ENCODE measurements at regions not wholly inside any gene's neighbourhood (a gene's known extent, or its start where the extent isn't known, plus 50 kb on each side); places are given as distances from the start of the nearest gene placed in this dataset.

DNA sequence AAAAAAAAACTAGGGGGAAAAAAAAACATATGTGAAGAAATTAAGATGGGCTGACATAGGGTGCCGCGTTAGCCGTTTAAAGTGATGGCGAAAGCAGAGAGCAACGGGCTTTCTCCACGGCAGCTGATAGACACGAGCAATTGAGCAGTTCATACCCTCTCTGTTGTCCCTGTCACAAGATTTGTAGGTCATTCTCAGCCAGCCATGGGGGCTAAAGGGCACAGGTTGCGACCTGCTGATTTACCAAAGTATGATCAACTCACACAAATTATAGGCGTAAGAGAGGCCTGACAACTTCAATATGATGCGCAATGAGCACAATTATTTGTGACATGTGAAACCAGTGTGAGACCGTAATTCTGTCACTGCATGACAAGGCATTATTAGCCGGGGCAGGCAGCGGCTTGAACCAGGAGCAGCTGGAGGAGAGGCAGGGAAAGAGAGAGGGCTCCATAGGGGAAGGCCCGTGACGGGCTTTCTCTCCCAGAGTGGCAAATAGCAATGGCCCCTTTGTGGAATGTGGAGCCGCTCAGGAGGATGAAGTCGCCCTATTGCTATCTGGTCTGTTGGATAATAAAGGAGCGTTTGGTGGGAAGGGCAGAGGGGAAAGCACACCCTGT lies 195.1 kb upstream of the HABP2 start:
- H3K4me3 ChIP-seq (ENCODE audit: low read length): peak overlapping the region; percentile 20
- no peak overlapping the region for H2AFZ ChIP-seq (ENCODE audit: low read depth, low read length)
- H3K9ac ChIP-seq (ENCODE audit: low read length): no peak overlapping the region
- H4K20me1 ChIP-seq (ENCODE audit: insufficient read depth): no peaks in the 10 kb centered on the region
- H3K36me3 ChIP-seq (ENCODE audit: insufficient read depth, low read length): no peaks in the 10 kb centered on the region
- no peaks in the 10 kb centered on the region for H3F3A ChIP-seq (ENCODE audit: insufficient read depth, low read length, poor library complexity, severe bottlenecking)
- H3K79me2 ChIP-seq (replicated peaks; ENCODE audit: insufficient read depth, low read length): no peaks in the 10 kb centered on the region
- H3K9me2 ChIP-seq (ENCODE audit: insufficient read depth, low read length): no peaks in the 10 kb centered on the region
- TF ChIP-seq SMC3 (conservative IDR thresholded peaks at IDR 0.05; ENCODE audit: poor library complexity): no peak
- TF ChIP-seq RAD21 (conservative IDR thresholded peaks at IDR 0.05): peak; percentile 10
- TF ChIP-seq POLR2AphosphoS5 (IDR thresholded peaks at IDR 0.05): peak; percentile 66
- TF ChIP-seq REST (IDR thresholded peaks at IDR 0.05; ENCODE audit: borderline replicate concordance): no peak
- no peak for TF ChIP-seq EZH2 (IDR thresholded peaks at IDR 0.05; ENCODE audit: borderline replicate concordance, insufficient read depth, low read length, poor library complexity, severe bottlenecking)
- TF ChIP-seq EP300 (conservative IDR thresholded peaks at IDR 0.05; ENCODE audit: poor library complexity, severe bottlenecking): peak; percentile 72
- TF ChIP-seq TAF1 (IDR thresholded peaks at IDR 0.05; ENCODE audit: low read depth): no peak
- TF ChIP-seq, protein P1, sequence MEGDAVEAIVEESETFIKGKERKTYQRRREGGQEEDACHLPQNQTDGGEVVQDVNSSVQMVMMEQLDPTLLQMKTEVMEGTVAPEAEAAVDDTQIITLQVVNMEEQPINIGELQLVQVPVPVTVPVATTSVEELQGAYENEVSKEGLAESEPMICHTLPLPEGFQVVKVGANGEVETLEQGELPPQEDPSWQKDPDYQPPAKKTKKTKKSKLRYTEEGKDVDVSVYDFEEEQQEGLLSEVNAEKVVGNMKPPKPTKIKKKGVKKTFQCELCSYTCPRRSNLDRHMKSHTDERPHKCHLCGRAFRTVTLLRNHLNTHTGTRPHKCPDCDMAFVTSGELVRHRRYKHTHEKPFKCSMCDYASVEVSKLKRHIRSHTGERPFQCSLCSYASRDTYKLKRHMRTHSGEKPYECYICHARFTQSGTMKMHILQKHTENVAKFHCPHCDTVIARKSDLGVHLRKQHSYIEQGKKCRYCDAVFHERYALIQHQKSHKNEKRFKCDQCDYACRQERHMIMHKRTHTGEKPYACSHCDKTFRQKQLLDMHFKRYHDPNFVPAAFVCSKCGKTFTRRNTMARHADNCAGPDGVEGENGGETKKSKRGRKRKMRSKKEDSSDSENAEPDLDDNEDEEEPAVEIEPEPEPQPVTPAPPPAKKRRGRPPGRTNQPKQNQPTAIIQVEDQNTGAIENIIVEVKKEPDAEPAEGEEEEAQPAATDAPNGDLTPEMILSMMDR (IDR thresholded peaks at IDR 0.05; ENCODE audit: poor library complexity, severe bottlenecking): no peak
- TF ChIP-seq MXI1 (conservative IDR thresholded peaks at IDR 0.05; ENCODE audit: poor library complexity, severe bottlenecking): no peak
- H3K27me3 ChIP-seq (ENCODE audit: insufficient read depth, low read depth, low read length): no peaks in the 10 kb centered on the region
- no peak overlapping the region for H3K4me2 ChIP-seq (ENCODE audit: low read length)
- H3K27ac ChIP-seq (ENCODE audit: low read length): peak overlapping the region; percentile 26
- H3K9me3 ChIP-seq (ENCODE audit: low read length): no peaks in the 10 kb centered on the region

GRCh38 chr10:113359655-113360054 lies 193.2 kb upstream of the HABP2 start:
- H3K4me2 ChIP-seq (ENCODE audit: low read length): no peak overlapping the region
- no peaks in the 10 kb centered on the region for H3K36me3 ChIP-seq (ENCODE audit: insufficient read depth, low read length)
- H3K9me2 ChIP-seq (ENCODE audit: insufficient read depth, low read length): no peaks in the 10 kb centered on the region

More at GRCh38 chr10:113359655-113360054, 193.2 kb upstream of the HABP2 start:
- H3K79me2 ChIP-seq (replicated peaks; ENCODE audit: insufficient read depth, low read length): no peaks in the 10 kb centered on the region
- TF ChIP-seq TAF1 (IDR thresholded peaks at IDR 0.05; ENCODE audit: low read depth) (no peak), EZH2 (IDR thresholded peaks at IDR 0.05; ENCODE audit: borderline replicate concordance, insufficient read depth, low read length, poor library complexity, severe bottlenecking) (no peak), POLR2AphosphoS5 (IDR thresholded peaks at IDR 0.05) (no peak), MXI1 (conservative IDR thresholded peaks at IDR 0.05; ENCODE audit: poor library complexity, severe bottlenecking) (no peak), RAD21 (conservative IDR thresholded peaks at IDR 0.05) (no peak), EP300 (conservative IDR thresholded peaks at IDR 0.05; ENCODE audit: poor library complexity, severe bottlenecking) (no peak), SMC3 (conservative IDR thresholded peaks at IDR 0.05; ENCODE audit: poor library complexity) (no peak), REST (IDR thresholded peaks at IDR 0.05; ENCODE audit: borderline replicate concordance) (no peak)
- TF ChIP-seq, protein P1 (IDR thresholded peaks at IDR 0.05; ENCODE audit: poor library complexity, severe bottlenecking): no peak
- no peaks in the 10 kb centered on the region for H3K27me3 ChIP-seq (ENCODE audit: insufficient read depth, low read depth, low read length)
- no peaks in the 10 kb centered on the region for H3F3A ChIP-seq (ENCODE audit: insufficient read depth, low read length, poor library complexity, severe bottlenecking)
- no peak overlapping the region for H3K9ac ChIP-seq (ENCODE audit: low read length)
- H4K20me1 ChIP-seq (ENCODE audit: insufficient read depth): no peaks in the 10 kb centered on the region
- no peaks in the 10 kb centered on the region for H3K9me3 ChIP-seq (ENCODE audit: low read length)
- H3K4me3 ChIP-seq (ENCODE audit: low read length): no peak overlapping the region
- no peak overlapping the region for H3K27ac ChIP-seq (ENCODE audit: low read length)
- H2AFZ ChIP-seq (ENCODE audit: low read depth, low read length): no peak overlapping the region
